ENCODE measurements at regions not wholly inside any gene's neighbourhood (a gene's known extent, or its start where the extent isn't known, plus 50 kb on each side); places are given as distances from the start of the nearest gene placed in this dataset.
"Not testable (repeated sequence)": the region's sequence is repeated elsewhere in the genome, so short reads cannot be mapped to it uniquely, and the experiment has no call there.

- Histone ChIP-seq H3K4me3 (no peak overlapping the region), H3K27ac (no peak overlapping the region), H3K9ac (no peak overlapping the region), H3K36me3 (no peaks in the 10 kb centered on the region), H4K20me1 (no peaks in the 10 kb centered on the region), H3K4me2 (no peak overlapping the region), H3K9me3 (replicated peaks in 1 of 11) (no peaks in the 10 kb centered on the region), H3K4me1 (no peaks in the 10 kb centered on the region), H3K27me3 (no peaks in the 10 kb centered on the region)
- no peak for TF ChIP-seq Cebpa-rat (IDR thresholded peaks at IDR 0.05)
Observed at GRCh38 chr9:31013371-31013770, 1371.1 kb upstream of the ACO1 start.

- H3K9me3 ChIP-seq (replicated peaks in 1 of 11) = no peaks in the 10 kb centered on the region
- H4K20me1 ChIP-seq = no peaks in the 10 kb centered on the region
- H3K36me3 ChIP-seq = no peaks in the 10 kb centered on the region
- no peak overlapping the region for H3K4me3 ChIP-seq
- H3K9ac ChIP-seq = no peak overlapping the region
- no peaks in the 10 kb centered on the region for H3K4me1 ChIP-seq
- no peaks in the 10 kb centered on the region for H3K27me3 ChIP-seq
- no peak for TF ChIP-seq Cebpa-rat (IDR thresholded peaks at IDR 0.05)
- H3K27ac ChIP-seq = no peak overlapping the region
- no peak overlapping the region for H3K4me2 ChIP-seq
Observed at GRCh38 chr9:31023847-31024246, 1360.6 kb upstream of the ACO1 start.

GRCh38 chr9:31027678-31028077 is 1356.8 kb upstream of the ACO1 start:
- H3K4me2 ChIP-seq = no peak overlapping the region
- H3K4me3 ChIP-seq = no peak overlapping the region
- H3K9ac ChIP-seq = no peak overlapping the region
- TF ChIP-seq Cebpa-rat (IDR thresholded peaks at IDR 0.05) = no peak
- H3K36me3 ChIP-seq = no peaks in the 10 kb centered on the region
- no peaks in the 10 kb centered on the region for H3K9me3 ChIP-seq (replicated peaks in 1 of 11)
- H3K27ac ChIP-seq = no peak overlapping the region
- no peaks in the 10 kb centered on the region for H3K27me3 ChIP-seq
- no peaks in the 10 kb centered on the region for H4K20me1 ChIP-seq
- no peaks in the 10 kb centered on the region for H3K4me1 ChIP-seq

GRCh38 chr9:31028137-31028536 is 1356.3 kb upstream of the ACO1 start:
- Histone ChIP-seq H3K27ac (no peak overlapping the region), H3K27me3 (no peaks in the 10 kb centered on the region), H4K20me1 (no peaks in the 10 kb centered on the region), H3K4me3 (no peak overlapping the region), H3K36me3 (no peaks in the 10 kb centered on the region), H3K4me2 (no peak overlapping the region), H3K9ac (no peak overlapping the region), H3K4me1 (no peaks in the 10 kb centered on the region), H3K9me3 (replicated peaks in 1 of 11) (no peaks in the 10 kb centered on the region)
- TF ChIP-seq Cebpa-rat (IDR thresholded peaks at IDR 0.05) = no peak

- TF ChIP-seq Cebpa-rat (IDR thresholded peaks at IDR 0.05) = no peak
- no peaks in the 10 kb centered on the region for H4K20me1 ChIP-seq
- no peak overlapping the region for H3K27ac ChIP-seq
- no peak overlapping the region for H3K4me2 ChIP-seq
- no peaks in the 10 kb centered on the region for H3K9me3 ChIP-seq (replicated peaks in 1 of 11)
- no peak overlapping the region for H3K9ac ChIP-seq
- no peak overlapping the region for H3K4me3 ChIP-seq
- no peaks in the 10 kb centered on the region for H3K36me3 ChIP-seq
- H3K4me1 ChIP-seq = no peaks in the 10 kb centered on the region
- no peaks in the 10 kb centered on the region for H3K27me3 ChIP-seq
Observed at GRCh38 chr9:31030741-31031202, 1353.7 kb upstream of the ACO1 start.

GRCh38 chr9:31032206-31032605 is 1352.2 kb upstream of the ACO1 start:
- H3K27ac ChIP-seq = no peak overlapping the region
- H4K20me1 ChIP-seq = no peaks in the 10 kb centered on the region
- no peak overlapping the region for H3K9ac ChIP-seq
- no peaks in the 10 kb centered on the region for H3K36me3 ChIP-seq
- no peaks in the 10 kb centered on the region for H3K27me3 ChIP-seq
- H3K9me3 ChIP-seq (replicated peaks in 1 of 11) = no peaks in the 10 kb centered on the region
- no peak overlapping the region for H3K4me2 ChIP-seq
- no peak for TF ChIP-seq Cebpa-rat (IDR thresholded peaks at IDR 0.05)
- no peaks in the 10 kb centered on the region for H3K4me1 ChIP-seq
- H3K4me3 ChIP-seq = no peak overlapping the region

- H3K9ac ChIP-seq = no peak overlapping the region
- no peaks in the 10 kb centered on the region for H3K9me3 ChIP-seq (replicated peaks in 1 of 11)
- no peaks in the 10 kb centered on the region for H3K27me3 ChIP-seq
- H3K4me2 ChIP-seq = no peak overlapping the region
- no peaks in the 10 kb centered on the region for H4K20me1 ChIP-seq
- TF ChIP-seq Cebpa-rat (IDR thresholded peaks at IDR 0.05) = no peak
- no peaks in the 10 kb centered on the region for H3K36me3 ChIP-seq
- no peak overlapping the region for H3K4me3 ChIP-seq
- no peaks in the 10 kb centered on the region for H3K4me1 ChIP-seq
- no peak overlapping the region for H3K27ac ChIP-seq
Observed at GRCh38 chr9:31034311-31034710, 1350.1 kb upstream of the ACO1 start.

- H3K4me2 ChIP-seq = no peak overlapping the region
- no peaks in the 10 kb centered on the region for H3K9me3 ChIP-seq (replicated peaks in 1 of 11)
- peak in 5 of 11 experiments; percentile 33 to 96 (median 82); a peak in 9 of 22 replicates for TF ChIP-seq Cebpa-rat (IDR thresholded peaks at IDR 0.05)
- no peaks in the 10 kb centered on the region for H3K36me3 ChIP-seq
- no peaks in the 10 kb centered on the region for H3K4me1 ChIP-seq
- no peaks in the 10 kb centered on the region for H3K27me3 ChIP-seq
- no peak overlapping the region for H3K9ac ChIP-seq
- H3K27ac ChIP-seq = no peak overlapping the region
- no peaks in the 10 kb centered on the region for H4K20me1 ChIP-seq
- H3K4me3 ChIP-seq = no peak overlapping the region
Observed at GRCh38 chr9:31040564-31040963, 1343.9 kb upstream of the ACO1 start.

- Histone ChIP-seq H4K20me1 (no peaks in the 10 kb centered on the region), H3K27me3 (no peaks in the 10 kb centered on the region), H3K4me1 (no peaks in the 10 kb centered on the region), H3K9ac (no peak overlapping the region), H3K9me3 (replicated peaks in 1 of 11) (no peaks in the 10 kb centered on the region), H3K4me3 (no peak overlapping the region), H3K36me3 (no peaks in the 10 kb centered on the region), H3K27ac (no peak overlapping the region), H3K4me2 (no peak overlapping the region)
- no peak for TF ChIP-seq Cebpa-rat (IDR thresholded peaks at IDR 0.05)
Observed at GRCh38 chr9:31045810-31046209, 1338.6 kb upstream of the ACO1 start.

- not testable (repeated sequence) for H3K27ac ChIP-seq, H3K4me3 ChIP-seq
Observed at GRCh38 chr9:31061592-31061991, 1322.9 kb upstream of the ACO1 start.

GRCh38 chr9:31065691-31066090 is 1318.8 kb upstream of the ACO1 start:
- Histone ChIP-seq H3K9ac (no peak overlapping the region), H4K20me1 (no peaks in the 10 kb centered on the region), H3K4me3 (no peak overlapping the region), H3K4me2 (no peak overlapping the region), H3K27me3 (no peaks in the 10 kb centered on the region), H3K27ac (no peak overlapping the region), H3K9me3 (replicated peaks in 1 of 11) (no peaks in the 10 kb centered on the region), H3K36me3 (no peaks in the 10 kb centered on the region), H3K4me1 (no peaks in the 10 kb centered on the region)
- TF ChIP-seq Cebpa-rat (IDR thresholded peaks at IDR 0.05) = no peak

More at GRCh38 chr9:31061592-31061991, 1322.9 kb upstream of the ACO1 start:
- H3K36me3 ChIP-seq; H4K20me1 ChIP-seq; H3K4me2 ChIP-seq; H3K4me1 ChIP-seq; H3K27me3 ChIP-seq; H3K9ac ChIP-seq; H3K9me3 ChIP-seq (replicated peaks in 1 of 11): not testable (repeated sequence)
